CD4-positive, alpha-beta T cell treated with Interleukin-6 at 100 ng/mL for 8 hours (primary cell): ENCODE measurements at regions not wholly inside any gene's neighbourhood (a gene's known extent, or its start where the extent isn't known, plus 50 kb on each side); places are given as distances from the start of the nearest gene placed in this dataset.

Source experiments
- DNase-seq: peaks from one replicate; pipeline ENCODE4 v3.0.0-alpha.2; 2020; ENCODE audit warnings: mixed read lengths, low spot score

GRCh38 chr10:113442336-113442735, 110.5 kb upstream of the HABP2 start:
- no peak for DNase-seq

GRCh38 chr10:113443141-113443925, 109.5 kb upstream of the HABP2 start:
- DNase-seq = no peak

- DNase-seq = no peak
Measured at GRCh38 chr10:113444766-113445365, 108.0 kb upstream of the HABP2 start.

- no peak for DNase-seq
Measured at GRCh38 chr10:113445736-113446135, 107.1 kb upstream of the HABP2 start.

GRCh38 chr10:113446739-113447138, 106.1 kb upstream of the HABP2 start:
- DNase-seq = no peak

GRCh38 chr10:113447278-113447677, 105.6 kb upstream of the HABP2 start:
- no peak for DNase-seq

GRCh38 chr10:113449006-113449695, 103.7 kb upstream of the HABP2 start:
- no peak for DNase-seq

GRCh38 chr10:113450046-113450804, 102.6 kb upstream of the HABP2 start:
- no peak for DNase-seq

- no peak for DNase-seq
Measured at GRCh38 chr10:113450906-113451305, 101.9 kb upstream of the HABP2 start.

GRCh38 chr10:113452146-113452845, 100.6 kb upstream of the HABP2 start:
- DNase-seq = no peak

- DNase-seq = no peak
Measured at GRCh38 chr10:113453351-113453750, 99.5 kb upstream of the HABP2 start.

- DNase-seq = no peak
Measured at GRCh38 chr10:113454341-113455061, 98.4 kb upstream of the HABP2 start.

- no peak for DNase-seq
Measured at GRCh38 chr10:113455947-113456346, 96.9 kb upstream of the HABP2 start.

- DNase-seq = no peak
Measured at GRCh38 chr10:113456741-113457140, 96.1 kb upstream of the HABP2 start.

GRCh38 chr10:113457408-113457807, 95.4 kb upstream of the HABP2 start:
- no peak for DNase-seq

- DNase-seq = no peak
Measured at GRCh38 chr10:113458451-113458850, 94.4 kb upstream of the HABP2 start.

- no peak for DNase-seq
Measured at GRCh38 chr10:113458944-113459343, 93.9 kb upstream of the HABP2 start.

GRCh38 chr10:113459626-113460280, 93.1 kb upstream of the HABP2 start:
- no peak for DNase-seq

- no peak for DNase-seq
Measured at GRCh38 chr10:113463083-113463482, 89.8 kb upstream of the HABP2 start.

- DNase-seq = no peak
Measured at GRCh38 chr10:113463777-113464176, 89.1 kb upstream of the HABP2 start.

- DNase-seq = no peak
Measured at GRCh38 chr10:113469796-113470195, 83.1 kb upstream of the HABP2 start.
